ENCODE measurements at regions not wholly inside any gene's neighbourhood (a gene's known extent, or its start where the extent isn't known, plus 50 kb on each side); places are given as distances from the start of the nearest gene placed in this dataset.
A peak's percentile ranks its signal among the peaks of the same experiment; 100 is the strongest.

DNA sequence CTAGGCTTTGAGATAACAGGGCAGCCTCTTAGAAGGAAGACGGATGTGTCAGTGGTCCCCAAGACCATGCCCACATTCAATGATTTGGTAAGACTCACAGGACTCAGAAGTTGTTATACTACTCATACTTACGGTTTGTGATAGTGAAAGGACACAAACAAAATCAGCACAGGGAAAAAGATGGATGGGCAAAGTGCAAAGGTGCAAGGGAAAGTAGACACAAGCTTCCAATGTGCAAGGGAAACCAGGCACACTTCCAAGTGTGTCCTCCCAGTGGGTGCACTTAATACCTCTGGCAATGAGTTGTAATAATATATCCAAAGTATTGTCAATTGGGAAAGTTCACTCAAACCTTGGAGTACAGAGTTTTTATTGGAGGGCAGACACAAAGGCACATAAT lies 53.8 kb upstream of the VCX start:
- H3K9me3 ChIP-seq, result no peaks in the 10 kb centered on the region
- DNase-seq, result no peak
- no peaks in the 10 kb centered on the region for H3K36me3 ChIP-seq
- H3K4me3 ChIP-seq, result no peak overlapping the region
- no peaks in the 10 kb centered on the region for H3K27me3 ChIP-seq

DNA sequence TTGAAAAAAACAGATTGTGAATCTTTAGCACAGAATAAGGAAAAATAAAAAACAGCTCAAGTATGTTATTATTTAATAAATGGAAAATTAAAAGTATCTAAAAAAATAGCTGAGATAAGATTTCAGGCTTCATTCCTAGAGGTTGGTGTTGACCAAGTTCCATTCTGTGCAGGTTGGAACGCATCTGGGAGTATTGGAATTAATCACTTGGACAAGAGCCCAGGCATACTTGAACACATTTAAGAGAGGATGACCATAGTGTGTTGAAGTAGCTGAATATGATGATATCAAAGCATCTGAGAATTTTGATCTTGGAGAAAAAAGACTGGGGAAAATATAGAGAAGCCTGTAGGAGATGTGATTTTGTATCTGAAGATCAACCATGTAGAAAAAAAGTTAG lies 54.6 kb upstream of the VCX start:
- H3K36me3 ChIP-seq, result no peaks in the 10 kb centered on the region
- DNase-seq, result no peak

DNA sequence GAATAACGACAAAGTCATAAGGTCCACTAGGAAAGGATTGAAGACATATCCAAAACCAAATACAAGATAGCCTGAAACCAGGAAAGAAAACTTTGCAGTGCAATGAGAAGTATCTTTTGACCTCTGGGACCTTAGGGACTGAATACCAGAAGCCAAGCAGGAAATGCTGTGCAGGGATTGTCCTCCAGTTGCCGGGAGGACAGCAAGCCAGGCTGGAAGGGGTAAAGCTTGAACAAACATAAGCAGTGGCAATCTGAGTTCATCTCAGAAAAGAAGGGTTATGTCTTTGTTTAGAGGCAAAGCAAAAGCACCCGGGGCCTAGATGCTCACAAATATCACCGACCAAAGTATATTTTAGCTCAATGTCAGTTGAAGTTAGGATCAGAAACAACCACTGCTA lies 55.3 kb upstream of the VCX start:
- DNase-seq, result no peak
- H3K27me3 ChIP-seq, result no peaks in the 10 kb centered on the region
- no peaks in the 10 kb centered on the region for H3K9me3 ChIP-seq
- H3K4me3 ChIP-seq, result no peak overlapping the region
- H3K36me3 ChIP-seq, result no peaks in the 10 kb centered on the region

More for the DNA sequence above, 54.6 kb upstream of the VCX start:
- Histone ChIP-seq H3K4me3 (no peak overlapping the region), H3K27me3 (no peaks in the 10 kb centered on the region), H3K9me3 (no peaks in the 10 kb centered on the region)

DNA sequence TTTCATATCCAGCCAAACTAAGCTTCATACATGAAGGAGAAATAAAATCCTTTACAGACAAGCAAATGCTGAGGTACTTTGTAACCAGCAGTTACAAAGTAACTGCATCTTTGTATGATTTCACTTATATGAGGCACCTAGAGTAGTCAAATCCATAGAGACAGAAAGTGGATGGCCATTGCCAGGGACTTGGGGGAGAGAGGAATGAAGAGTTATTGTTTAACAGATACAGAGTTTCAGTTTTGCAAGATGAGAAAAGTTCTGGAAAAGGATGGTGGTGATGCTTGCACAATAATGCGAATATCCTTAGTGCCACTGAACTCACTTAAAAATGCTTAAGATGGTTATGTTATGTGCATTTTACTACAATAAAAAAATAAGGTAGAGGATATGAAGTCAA lies 58.4 kb upstream of the VCX start:
- no peaks in the 10 kb centered on the region for H3K27me3 ChIP-seq
- no peaks in the 10 kb centered on the region for H3K36me3 ChIP-seq
- no peak overlapping the region for H3K4me3 ChIP-seq
- no peaks in the 10 kb centered on the region for H3K9me3 ChIP-seq
- no peak for DNase-seq

DNA sequence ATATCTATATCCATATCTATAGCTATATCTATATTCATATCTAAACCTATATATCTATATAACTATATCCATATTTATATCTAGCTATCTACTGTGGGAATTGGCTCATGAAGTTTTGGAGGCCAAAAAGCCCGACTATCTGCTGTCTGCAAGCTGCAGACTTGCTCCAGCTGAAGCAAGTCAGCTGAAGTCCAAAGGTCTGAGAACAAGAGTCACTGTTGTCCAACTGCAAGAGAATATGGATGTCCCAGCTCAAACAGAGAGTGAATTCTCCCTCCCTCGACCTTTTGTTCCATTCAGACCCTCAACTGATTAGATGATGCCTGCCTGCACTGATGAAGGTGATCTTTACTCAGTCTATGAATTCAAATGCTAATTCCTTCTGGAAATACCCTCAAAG lies 63.3 kb upstream of the VCX start:
- Histone ChIP-seq H3K4me3 (no peak overlapping the region), H3K9me3 (no peaks in the 10 kb centered on the region), H3K36me3 (no peaks in the 10 kb centered on the region), H3K27me3 (no peaks in the 10 kb centered on the region)
- DNase-seq, result no peak

DNA sequence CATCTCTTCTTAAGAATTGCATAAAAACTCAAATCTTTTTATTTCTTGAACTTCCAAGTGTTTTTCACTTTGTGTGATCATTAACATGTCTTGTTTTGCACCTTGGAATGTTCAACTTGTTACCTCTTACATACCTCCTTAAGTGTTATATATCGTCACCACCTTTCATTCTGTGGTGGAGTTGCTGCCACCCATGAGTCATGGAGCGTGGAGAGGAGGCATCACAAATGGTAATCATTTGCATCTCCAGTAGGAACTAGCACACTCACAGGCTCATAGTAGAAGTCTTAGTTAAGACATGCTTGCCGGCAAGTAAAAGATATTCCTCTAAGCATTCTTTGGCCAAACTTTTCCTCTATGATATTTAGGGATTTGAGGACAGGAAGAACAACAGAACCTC lies 67.0 kb upstream of the VCX start:
- Histone ChIP-seq H3K9me3 (no peaks in the 10 kb centered on the region), H3K36me3 (no peaks in the 10 kb centered on the region), H3K27me3 (no peaks in the 10 kb centered on the region), H3K4me3 (no peak overlapping the region)
- no peak for DNase-seq

DNA sequence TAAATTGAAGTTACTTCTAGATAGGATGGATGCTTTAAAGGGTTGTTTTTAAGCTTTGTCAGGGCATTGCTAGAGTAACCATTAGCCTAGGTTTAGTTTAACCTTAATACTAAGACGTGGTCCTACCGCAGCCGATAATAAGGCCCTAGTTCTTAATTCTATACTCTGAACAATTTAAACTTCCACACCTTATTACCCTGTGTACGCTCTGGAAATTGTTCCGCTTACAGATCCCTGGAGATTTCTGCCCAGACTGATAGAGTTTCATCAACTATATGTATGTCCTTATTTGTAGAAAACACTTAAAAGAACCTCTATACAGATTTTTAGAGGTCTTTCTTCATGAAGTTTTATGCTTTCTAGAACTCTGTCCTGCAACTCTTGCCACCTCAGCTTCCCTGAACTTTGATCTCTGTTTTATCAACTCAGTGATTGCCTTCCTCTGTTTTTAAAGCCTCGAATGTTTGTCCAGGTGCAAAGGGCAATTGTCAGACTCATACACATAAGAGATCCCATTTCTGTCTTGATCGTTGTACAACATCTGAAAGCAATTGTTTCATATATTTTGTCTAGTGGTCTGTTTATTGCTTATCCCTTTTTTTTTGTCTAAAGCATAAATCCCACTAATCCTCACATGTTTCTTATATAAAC lies 71.1 kb upstream of the VCX start:
- Histone ChIP-seq H3K27me3 (no peaks in the 10 kb centered on the region), H3K9me3 (no peaks in the 10 kb centered on the region), H3K4me3 (no peak overlapping the region), H3K36me3 (no peaks in the 10 kb centered on the region)
- no peak for DNase-seq

DNA sequence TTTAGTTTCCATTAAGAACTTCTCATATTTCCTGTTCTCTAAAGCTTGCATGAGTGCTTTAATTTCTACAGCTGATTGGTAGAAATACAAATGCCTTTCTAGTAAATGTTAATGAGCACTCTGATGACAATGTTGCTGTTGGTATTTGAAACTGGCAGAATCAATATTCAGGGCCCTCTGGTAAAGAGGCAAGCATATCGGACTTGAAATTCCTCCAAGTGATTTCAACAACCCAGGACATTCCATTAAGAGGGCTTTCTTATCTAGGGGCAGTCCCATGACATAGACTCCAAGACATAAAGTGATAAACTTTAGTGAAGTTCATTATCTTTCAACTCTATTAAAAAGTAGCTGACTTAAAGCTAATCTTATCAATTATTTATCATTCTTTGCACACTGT lies 83.1 kb upstream of the VCX start:
- Histone ChIP-seq H3K9me3 (no peaks in the 10 kb centered on the region), H3K36me3 (no peaks in the 10 kb centered on the region), H3K4me3 (no peak overlapping the region), H3K27me3 (no peaks in the 10 kb centered on the region)
- DNase-seq, result no peak

DNA sequence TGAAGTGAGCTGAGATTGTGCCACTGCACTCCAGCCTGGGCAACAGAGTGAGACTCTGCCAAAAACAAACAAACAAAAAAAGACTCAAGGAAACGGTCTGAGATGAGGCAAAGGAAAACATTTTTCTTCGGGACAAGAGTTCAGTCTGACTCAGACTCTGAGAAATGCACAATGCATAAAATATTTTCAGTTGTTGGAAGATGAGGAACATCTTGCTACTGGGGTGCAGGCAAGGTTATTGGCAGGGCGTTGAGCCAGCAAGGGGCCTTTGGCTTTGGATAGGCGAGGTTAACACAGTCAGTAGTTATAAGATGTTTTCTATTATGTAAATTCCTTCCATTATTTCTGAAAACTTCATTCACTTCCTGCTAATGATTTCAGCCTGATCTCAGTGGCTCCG lies 96.1 kb upstream of the VCX start:
- Histone ChIP-seq H3K9me3 (no peaks in the 10 kb centered on the region), H3K36me3 (no peaks in the 10 kb centered on the region), H3K27me3 (no peaks in the 10 kb centered on the region), H3K4me3 (no peak overlapping the region)
- DNase-seq, result peak; percentile 86

DNA sequence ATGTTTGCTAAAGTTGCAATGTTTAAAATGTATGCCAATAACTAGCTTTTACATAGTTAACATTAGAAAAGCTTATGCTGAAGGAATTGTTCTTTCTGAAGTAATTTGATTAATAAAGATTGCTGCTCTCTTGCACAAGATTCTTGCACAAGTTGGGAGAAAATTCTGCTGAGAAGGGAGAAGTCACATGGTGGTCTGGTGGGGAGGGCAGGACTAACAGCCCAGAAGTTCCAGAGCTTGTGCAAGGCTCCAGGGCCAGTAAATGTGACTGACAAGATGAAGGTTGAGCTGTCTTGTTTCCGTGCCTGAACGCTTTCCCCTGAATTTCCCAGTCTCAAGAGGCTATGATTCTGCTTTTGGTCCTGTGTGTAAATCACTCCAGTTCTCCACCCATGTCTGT lies 112.9 kb upstream of the VCX start:
- no peaks in the 10 kb centered on the region for H3K36me3 ChIP-seq
- H3K27me3 ChIP-seq, result no peaks in the 10 kb centered on the region
- H3K4me3 ChIP-seq, result no peak overlapping the region
- DNase-seq, result no peak
- H3K9me3 ChIP-seq, result no peaks in the 10 kb centered on the region

DNA sequence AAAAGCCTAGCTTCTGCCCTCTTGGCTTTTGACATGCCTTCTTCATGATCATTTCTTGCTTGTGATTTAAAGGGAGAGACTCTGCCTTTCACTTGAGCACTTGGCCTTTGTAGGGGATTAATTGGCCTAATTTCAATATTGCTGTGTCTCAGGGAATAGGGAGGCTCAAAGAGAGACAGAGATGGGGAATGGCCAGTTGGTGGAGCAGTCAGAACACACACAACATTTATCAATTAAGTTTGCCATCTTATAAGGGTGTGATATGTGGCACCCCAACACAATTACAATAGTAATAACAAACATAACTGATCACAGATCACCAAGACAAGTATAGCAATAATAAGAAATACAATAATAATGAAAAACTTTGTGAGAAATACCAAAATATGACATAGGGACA lies 122.5 kb upstream of the VCX start:
- H3K4me3 ChIP-seq, result no peak overlapping the region

DNA sequence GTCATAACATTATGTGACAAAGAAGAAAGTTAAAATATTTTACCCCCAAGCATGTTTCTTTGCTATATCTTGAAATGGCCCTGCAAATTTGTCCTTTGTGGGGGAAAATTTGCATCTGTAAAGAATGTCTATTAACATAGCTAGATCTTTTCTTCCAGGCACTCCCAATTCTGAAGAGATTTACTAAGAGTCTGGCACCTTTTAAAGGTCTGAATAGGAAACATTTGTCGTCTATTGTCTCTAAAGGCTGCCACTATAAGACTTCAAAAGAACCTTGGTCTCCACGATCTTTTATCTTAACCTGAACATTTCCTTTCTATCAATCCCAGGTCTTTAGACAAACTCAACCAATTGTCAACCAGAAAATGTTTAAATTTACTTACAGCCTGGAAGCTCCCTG lies 128.6 kb upstream of the VCX start:
- H3K9me3 ChIP-seq, result no peaks in the 10 kb centered on the region
- H3K27me3 ChIP-seq, result no peaks in the 10 kb centered on the region
- DNase-seq, result no peak
- H3K36me3 ChIP-seq, result no peaks in the 10 kb centered on the region
- no peak overlapping the region for H3K4me3 ChIP-seq

More for the DNA sequence above, 122.5 kb upstream of the VCX start:
- no peak for DNase-seq
- H3K36me3 ChIP-seq, result no peaks in the 10 kb centered on the region
- no peaks in the 10 kb centered on the region for H3K27me3 ChIP-seq
- no peaks in the 10 kb centered on the region for H3K9me3 ChIP-seq

DNA sequence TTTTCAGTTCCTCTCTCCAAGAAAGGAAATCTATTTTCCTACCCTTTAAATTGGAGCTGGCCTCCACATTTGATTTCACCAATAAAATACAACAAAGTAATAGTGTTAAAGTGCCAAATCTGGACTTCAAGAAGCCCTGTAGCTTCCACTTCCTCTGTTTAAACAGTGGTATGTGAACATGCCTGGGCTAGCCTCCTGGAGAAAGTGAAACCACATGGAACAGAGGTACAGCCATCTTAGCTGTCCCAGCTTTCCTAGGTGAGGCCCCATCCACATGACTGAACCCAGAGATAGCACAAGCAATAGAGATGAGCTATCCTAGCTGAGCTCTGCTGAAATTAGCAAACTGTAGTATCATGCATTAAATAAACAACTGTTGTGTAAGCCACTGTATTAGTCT lies 131.8 kb upstream of the VCX start:
- no peaks in the 10 kb centered on the region for H3K36me3 ChIP-seq
- no peaks in the 10 kb centered on the region for H3K9me3 ChIP-seq
- no peak for DNase-seq
- H3K4me3 ChIP-seq, result no peak overlapping the region
- H3K27me3 ChIP-seq, result no peaks in the 10 kb centered on the region

DNA sequence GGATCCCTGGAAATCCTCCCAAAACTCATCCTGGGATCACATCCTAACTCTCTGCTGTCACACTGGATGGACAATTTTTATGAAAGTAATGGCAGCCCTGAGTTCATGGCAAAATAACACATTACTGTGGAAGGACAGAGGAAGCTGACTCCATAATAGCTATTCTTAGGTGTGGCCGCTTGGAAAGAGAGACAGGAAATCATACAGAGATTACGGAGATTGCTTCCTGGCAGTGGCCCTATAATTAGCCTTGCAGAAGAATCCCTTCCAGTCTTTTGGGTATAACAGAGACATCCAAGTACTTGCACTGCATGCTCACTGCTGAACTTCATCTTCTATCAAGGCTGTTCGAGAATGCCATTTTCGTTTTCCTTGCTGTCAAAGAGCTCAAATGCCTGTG lies 133.1 kb upstream of the VCX start:
- Histone ChIP-seq H3K36me3 (no peaks in the 10 kb centered on the region), H3K4me3 (no peak overlapping the region), H3K27me3 (no peaks in the 10 kb centered on the region), H3K9me3 (no peaks in the 10 kb centered on the region)
- no peak for DNase-seq

DNA sequence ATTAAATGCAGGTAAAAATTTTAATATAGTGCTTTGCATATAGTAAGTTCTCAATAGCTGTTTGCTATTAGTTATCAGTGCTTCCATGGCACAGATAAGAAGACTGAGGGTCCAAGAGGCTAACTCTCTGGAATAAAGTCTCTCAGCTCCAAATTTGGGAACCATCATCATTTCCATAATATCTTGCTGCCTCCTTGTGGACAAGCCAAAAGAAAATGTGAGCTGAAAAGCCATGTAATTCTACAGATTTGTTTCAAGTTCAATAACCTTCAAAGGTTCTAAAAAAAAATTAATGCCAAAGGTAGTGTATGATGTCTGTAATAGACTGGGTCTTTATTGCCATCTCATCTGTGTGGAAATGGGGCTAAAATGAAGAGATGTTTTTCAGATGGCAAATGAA lies 136.9 kb upstream of the VCX start:
- Histone ChIP-seq H3K9me3 (no peaks in the 10 kb centered on the region), H3K27me3 (no peaks in the 10 kb centered on the region), H3K36me3 (no peaks in the 10 kb centered on the region), H3K4me3 (no peak overlapping the region)
- no peak for DNase-seq

DNA sequence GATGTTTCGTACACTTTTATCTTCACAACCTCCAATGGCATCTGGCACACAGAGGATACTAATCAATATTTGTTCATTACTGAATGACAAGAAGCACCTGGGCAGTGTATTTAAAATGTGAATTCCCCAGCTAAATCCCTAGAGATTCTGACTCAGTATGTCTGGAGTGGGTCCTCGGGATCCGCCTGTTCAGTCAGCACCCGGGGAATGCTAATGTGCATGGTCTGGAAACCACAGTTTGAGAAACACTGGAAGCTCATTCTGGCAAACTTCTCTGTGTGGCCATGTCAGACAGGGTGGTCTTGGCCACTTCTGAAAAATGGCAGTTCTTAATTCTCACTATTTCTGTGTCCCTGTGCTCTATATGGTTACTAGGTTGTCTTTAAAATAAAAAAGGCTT lies 138.8 kb upstream of the VCX start:
- Histone ChIP-seq H3K4me3 (no peak overlapping the region), H3K9me3 (no peaks in the 10 kb centered on the region), H3K36me3 (no peaks in the 10 kb centered on the region), H3K27me3 (no peaks in the 10 kb centered on the region)
- peak; percentile 26 for DNase-seq

DNA sequence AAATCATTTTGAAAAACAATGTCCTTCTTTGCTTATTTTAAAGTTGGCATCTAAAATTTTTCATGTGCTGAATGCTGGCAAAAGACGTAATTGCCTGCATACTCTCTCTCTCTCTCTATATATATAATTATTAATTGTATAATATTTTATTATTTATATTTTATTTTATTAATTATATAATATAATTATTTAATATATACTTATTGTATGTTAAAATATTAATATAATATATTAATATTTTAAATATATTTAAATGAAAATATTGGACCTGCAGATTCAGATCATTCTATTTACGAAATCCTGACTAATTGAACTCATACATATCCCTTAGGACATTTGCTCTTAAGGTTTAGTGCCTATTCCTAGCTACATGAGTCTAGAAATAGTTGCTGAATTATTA lies 144.7 kb upstream of the VCX start:
- Histone ChIP-seq H3K4me3 (no peak overlapping the region), H3K27me3 (no peaks in the 10 kb centered on the region), H3K36me3 (no peaks in the 10 kb centered on the region), H3K9me3 (no peaks in the 10 kb centered on the region)
- DNase-seq, result no peak

DNA sequence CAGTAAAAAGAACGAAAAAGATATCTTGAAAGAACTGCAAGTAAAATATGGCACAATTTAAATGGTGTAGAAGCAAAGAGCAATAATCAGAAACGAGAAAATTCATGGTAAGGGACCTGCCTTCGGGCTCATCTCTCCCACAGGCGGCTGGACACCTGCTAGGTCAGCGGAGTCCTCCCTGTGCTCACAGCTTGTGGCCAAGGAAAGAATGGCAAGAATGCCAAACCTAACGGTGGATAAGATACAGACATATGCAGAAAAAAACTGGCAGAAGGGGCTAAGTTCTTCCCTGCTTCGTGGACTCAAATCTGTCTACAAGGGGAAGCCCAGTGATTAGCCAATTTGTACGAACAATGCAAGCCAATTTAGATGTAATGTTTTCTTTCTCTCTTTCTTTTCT lies 152.1 kb upstream of the VCX start:
- H3K27me3 ChIP-seq, result no peaks in the 10 kb centered on the region
- no peaks in the 10 kb centered on the region for H3K9me3 ChIP-seq
- no peak for DNase-seq
- H3K4me3 ChIP-seq, result no peak overlapping the region
- H3K36me3 ChIP-seq, result no peaks in the 10 kb centered on the region

DNA sequence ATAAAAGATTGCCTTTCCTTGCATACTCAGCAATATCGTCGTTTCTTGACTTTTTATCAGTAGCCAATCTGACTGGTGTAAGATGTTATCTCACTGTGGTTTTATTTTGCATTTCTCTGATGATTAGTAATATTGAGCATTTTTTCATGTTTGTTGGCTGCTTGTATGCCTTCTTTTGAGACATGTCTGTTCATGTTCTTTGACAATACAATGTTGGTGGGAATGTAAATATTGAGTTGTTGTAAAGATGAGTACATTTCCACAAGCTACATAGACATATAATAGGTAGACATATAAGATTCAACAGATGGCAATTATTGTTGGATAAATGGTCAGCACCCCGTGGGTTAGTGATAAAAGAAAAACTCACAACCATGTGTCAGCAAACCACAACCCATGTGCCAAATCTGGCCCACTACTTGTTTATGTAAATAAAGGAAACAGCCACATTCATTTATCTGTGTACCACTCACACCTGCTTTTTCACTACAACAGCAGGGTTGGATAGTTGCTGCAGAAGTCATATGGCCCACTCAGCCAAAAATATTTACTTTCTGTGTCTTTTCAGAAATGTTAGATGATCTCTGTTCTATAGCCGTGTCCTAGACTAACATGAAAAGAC lies 153.1 kb upstream of the VCX start:
- H3K4me3 ChIP-seq, result no peak overlapping the region
- no peaks in the 10 kb centered on the region for H3K9me3 ChIP-seq
- H3K36me3 ChIP-seq, result no peaks in the 10 kb centered on the region
- DNase-seq, result peak; percentile 26
- no peaks in the 10 kb centered on the region for H3K27me3 ChIP-seq
